Left lung (tissue), 4 donors: ENCODE measurements at regions not wholly inside any gene's neighbourhood (a gene's known extent, or its start where the extent isn't known, plus 50 kb on each side); places are given as distances from the start of the nearest gene placed in this dataset.

Source experiments
- ATAC-seq: fragments of 200-7000 bp; cut with Tn5 transposase; one replicate; pipeline ENCODE4 v1.9.1; 2020; ENCODE audit warnings: moderate library complexity
- DNase-seq, 4 donors: peaks; one replicate each; pipeline ENCODE4 v3.0.0-alpha.2; 2013 to 2020
- H3K27ac ChIP-seq, 2 donors: fragments of 200-600 bp; sonication (generic) in 1 of 2; one replicate each; pipeline versions ENCODE4 v1.5.0 to v1.8.0; 2020 to 2021
- H3K27me3 ChIP-seq, 2 donors: fragments of 200-600 bp; sonication (generic) in 1 of 2; one replicate each; pipeline versions ENCODE4 v1.5.0 to v1.8.0; 2020 to 2021
- H3K36me3 ChIP-seq, 2 donors: fragments of 200-600 bp; sonication (generic) in 1 of 2; one replicate each; pipeline versions ENCODE4 v1.5.0 to v1.8.0; 2020 to 2021
- H3K4me1 ChIP-seq, 2 donors: fragments of 200-600 bp; one replicate each; pipeline ENCODE4 v1.8.0; 2021
- H3K4me3 ChIP-seq, 2 donors: fragments of 200-600 bp; sonication (generic) in 1 of 2; one replicate each; pipeline versions ENCODE4 v1.5.0 to v1.8.0; 2020 to 2021; ENCODE audit warnings: mild to moderate bottlenecking in 1 of 2
- H3K9me3 ChIP-seq, 2 donors: fragments of 200-600 bp; sonication (generic) in 1 of 2; one replicate each; pipeline versions ENCODE4 v1.5.0 to v1.8.0; 2020 to 2021
- intact Hi-C, 2 donors: fragments of 100-400 bp; cut with DNase I; formaldehyde crosslinking; loops; one replicate each; pipeline versions ENCODE4 v1.11.2 to v1.14.2; 2022
- TF ChIP-seq, protein P1 (sequence below), 2 donors: fragments of 200-600 bp; sonication (generic) in 1 of 2; IDR thresholded peaks; one replicate each; pipeline versions ENCODE4 v1.5.0 to v1.8.0; 2021; ENCODE audit warnings: antibody characterized with exemption in 2 of 2
- donor health status: DM: no; HTN: yes; CAD: no.
- donor health status: DM: no; HTN: no; CAD: no.

DNA sequence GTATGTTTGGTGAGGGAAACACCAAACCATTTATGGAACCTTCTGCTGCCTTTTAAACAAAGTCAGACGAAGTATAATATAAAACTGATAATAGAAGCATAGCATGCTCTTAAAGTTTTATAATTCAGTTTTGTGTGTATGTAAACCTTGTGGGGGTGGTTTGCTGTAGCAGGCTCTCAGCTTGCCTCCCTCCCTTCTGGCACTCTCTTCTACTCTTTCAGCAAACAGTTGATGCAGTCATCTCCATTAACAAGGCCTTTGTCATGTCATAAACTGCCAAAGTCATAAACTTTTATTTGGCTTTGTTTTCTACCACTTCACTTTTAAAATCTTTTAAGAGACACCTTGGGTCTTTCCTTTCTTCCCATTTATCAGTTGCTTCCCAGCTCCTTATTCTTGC is 448.2 kb upstream of the SETBP1 start:
- Histone ChIP-seq H3K27ac (no peak overlapping the region), H3K4me1 (peaks cover 0 to 6% of the 10 kb centered on the region in 2 donors), H3K4me3 (no peak overlapping the region), H3K9me3 (no peaks in the 10 kb centered on the region), H3K36me3 (no peaks in the 10 kb centered on the region), H3K27me3 (no peaks in the 10 kb centered on the region)
- TF ChIP-seq, protein P1, sequence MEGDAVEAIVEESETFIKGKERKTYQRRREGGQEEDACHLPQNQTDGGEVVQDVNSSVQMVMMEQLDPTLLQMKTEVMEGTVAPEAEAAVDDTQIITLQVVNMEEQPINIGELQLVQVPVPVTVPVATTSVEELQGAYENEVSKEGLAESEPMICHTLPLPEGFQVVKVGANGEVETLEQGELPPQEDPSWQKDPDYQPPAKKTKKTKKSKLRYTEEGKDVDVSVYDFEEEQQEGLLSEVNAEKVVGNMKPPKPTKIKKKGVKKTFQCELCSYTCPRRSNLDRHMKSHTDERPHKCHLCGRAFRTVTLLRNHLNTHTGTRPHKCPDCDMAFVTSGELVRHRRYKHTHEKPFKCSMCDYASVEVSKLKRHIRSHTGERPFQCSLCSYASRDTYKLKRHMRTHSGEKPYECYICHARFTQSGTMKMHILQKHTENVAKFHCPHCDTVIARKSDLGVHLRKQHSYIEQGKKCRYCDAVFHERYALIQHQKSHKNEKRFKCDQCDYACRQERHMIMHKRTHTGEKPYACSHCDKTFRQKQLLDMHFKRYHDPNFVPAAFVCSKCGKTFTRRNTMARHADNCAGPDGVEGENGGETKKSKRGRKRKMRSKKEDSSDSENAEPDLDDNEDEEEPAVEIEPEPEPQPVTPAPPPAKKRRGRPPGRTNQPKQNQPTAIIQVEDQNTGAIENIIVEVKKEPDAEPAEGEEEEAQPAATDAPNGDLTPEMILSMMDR (IDR thresholded peaks at IDR 0.05) = no peak
- intact Hi-C loops = no loop called here
- ATAC-seq (no peak), DNase-seq (no peak)

DNA sequence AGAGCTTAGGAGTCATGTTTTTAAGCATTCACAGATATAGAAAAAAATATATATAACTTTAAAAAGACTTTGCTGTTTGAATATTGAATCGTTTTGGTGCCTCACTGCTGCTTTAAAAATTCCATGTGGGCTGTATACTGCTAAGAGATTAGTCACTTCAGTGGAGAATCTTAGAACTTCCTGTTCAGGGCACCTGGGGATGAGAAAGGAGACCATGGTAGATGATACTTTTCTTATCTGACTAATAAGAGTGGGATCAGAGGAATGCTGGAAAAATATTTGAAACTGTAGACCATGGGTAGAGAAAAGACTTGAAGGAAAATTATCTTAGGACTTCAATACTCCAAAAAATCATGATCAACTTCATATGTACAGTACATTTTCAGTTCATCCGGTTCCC is 442.2 kb upstream of the SETBP1 start:
- Histone ChIP-seq H3K27me3 (no peaks in the 10 kb centered on the region), H3K4me3 (no peak overlapping the region), H3K9me3 (no peaks in the 10 kb centered on the region), H3K4me1 (no peaks in the 10 kb centered on the region), H3K27ac (no peak overlapping the region), H3K36me3 (no peaks in the 10 kb centered on the region)
- DNase-seq = no peak
- ATAC-seq = no peak
- TF ChIP-seq, protein P1 (IDR thresholded peaks at IDR 0.05) = no peak
- intact Hi-C loops = no loop called here

DNA sequence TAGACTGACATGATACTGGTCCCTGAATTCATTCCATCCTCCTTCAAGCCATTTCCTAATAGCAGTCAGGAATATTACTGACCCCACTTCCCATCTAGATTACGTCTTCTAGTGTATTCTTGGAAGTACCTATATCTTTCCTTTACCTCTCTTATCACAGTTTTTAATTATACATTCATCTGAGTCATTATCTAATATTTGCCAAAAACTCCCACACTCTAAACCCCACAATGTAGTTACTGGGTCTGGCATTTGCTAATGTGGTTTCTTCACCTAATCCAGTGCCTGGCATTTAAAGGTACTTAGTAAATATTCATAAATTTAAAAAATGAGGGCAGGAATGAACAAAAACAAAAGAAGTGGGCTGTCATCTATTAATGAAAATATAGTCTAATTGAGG is 441.8 kb upstream of the SETBP1 start:
- no peak for ATAC-seq
- Histone ChIP-seq H3K27ac (no peak overlapping the region), H3K4me1 (no peaks in the 10 kb centered on the region), H3K4me3 (no peak overlapping the region), H3K36me3 (no peaks in the 10 kb centered on the region), H3K9me3 (no peaks in the 10 kb centered on the region), H3K27me3 (no peaks in the 10 kb centered on the region)
- intact Hi-C loops = no loop called here
- TF ChIP-seq, protein P1 (IDR thresholded peaks at IDR 0.05) = no peak
- no peak for DNase-seq

DNA sequence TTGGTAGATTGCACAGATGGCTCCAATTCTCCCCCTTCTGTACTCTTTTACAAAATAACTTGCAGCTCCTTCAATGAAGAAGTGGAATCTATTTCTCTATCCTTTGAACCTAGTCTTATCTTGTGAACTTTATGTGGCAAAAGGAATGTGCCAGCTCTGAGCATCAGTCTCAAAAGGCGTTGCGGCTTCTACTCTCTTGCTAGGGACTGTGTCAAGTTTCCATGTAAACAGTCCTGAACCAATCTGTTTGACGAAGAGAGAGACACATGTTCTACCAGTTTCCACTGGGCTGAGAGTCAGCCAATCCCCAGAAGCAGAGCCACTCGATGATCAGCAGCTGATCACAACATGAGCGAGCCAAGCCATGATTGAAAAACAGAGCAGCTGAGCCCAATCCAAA is 439.7 kb upstream of the SETBP1 start:
- TF ChIP-seq, protein P1 (IDR thresholded peaks at IDR 0.05) = no peak
- no peak overlapping the region for H3K27ac ChIP-seq
- intact Hi-C loops = no loop called here

DNA sequence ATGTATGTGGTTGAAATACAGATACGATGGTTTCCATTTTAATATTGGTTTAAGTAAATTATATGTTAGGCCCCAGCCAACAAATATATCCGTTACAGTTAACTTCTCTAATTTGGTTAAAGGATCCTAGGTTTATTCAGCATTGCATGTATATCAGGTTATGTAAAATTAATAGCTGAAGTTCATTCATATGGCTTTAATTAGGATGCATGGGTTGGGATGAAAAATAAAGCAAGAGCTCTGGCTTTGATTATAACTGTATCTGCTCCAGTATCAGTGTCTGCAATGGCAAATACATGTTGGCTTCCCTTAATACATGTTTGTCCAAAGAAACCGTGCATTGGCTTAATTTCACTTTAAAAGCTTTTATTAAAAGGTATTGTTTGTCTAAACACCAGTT is 435.7 kb upstream of the SETBP1 start:
- TF ChIP-seq, protein P1 (IDR thresholded peaks at IDR 0.05) = no peak
- H3K27me3 ChIP-seq = no peaks in the 10 kb centered on the region
- ATAC-seq = no peak

More for the DNA sequence above, 439.7 kb upstream of the SETBP1 start:
- Histone ChIP-seq H3K36me3 (no peaks in the 10 kb centered on the region), H3K4me3 (no peak overlapping the region), H3K27me3 (no peaks in the 10 kb centered on the region), H3K4me1 (no peaks in the 10 kb centered on the region), H3K9me3 (no peaks in the 10 kb centered on the region)
- DNase-seq = no peak
- no peak for ATAC-seq

More for the DNA sequence above, 435.7 kb upstream of the SETBP1 start:
- DNase-seq = no peak
- Histone ChIP-seq H3K27ac (no peak overlapping the region), H3K4me1 (no peaks in the 10 kb centered on the region), H3K9me3 (no peaks in the 10 kb centered on the region), H3K4me3 (no peak overlapping the region), H3K36me3 (no peaks in the 10 kb centered on the region)
- intact Hi-C loops = no loop called here
